ENCODE measurements at regions not wholly inside any gene's neighbourhood (a gene's known extent, or its start where the extent isn't known, plus 50 kb on each side); places are given as distances from the start of the nearest gene placed in this dataset.

DNA sequence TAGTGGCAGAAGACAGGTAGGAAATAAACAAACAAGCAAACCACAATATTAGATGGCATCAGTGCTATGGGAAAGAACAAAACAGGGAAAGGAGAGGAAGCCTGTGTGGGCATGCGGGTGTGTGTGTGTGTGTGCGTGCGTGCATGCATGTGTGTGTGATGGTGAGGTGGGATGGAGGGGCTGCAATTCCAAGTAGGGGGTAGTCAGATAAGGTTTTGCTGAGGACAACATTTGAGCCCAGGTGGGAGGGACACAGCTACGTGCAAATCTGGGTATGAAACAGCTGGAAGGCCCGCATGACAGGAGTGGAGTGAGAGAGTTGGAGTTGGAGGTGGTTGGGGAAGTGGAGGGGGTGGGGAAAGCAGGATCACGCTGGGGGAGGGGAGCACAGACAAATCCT, 121.0 kb upstream of the PARD3 start:
- TF ChIP-seq, protein P1, sequence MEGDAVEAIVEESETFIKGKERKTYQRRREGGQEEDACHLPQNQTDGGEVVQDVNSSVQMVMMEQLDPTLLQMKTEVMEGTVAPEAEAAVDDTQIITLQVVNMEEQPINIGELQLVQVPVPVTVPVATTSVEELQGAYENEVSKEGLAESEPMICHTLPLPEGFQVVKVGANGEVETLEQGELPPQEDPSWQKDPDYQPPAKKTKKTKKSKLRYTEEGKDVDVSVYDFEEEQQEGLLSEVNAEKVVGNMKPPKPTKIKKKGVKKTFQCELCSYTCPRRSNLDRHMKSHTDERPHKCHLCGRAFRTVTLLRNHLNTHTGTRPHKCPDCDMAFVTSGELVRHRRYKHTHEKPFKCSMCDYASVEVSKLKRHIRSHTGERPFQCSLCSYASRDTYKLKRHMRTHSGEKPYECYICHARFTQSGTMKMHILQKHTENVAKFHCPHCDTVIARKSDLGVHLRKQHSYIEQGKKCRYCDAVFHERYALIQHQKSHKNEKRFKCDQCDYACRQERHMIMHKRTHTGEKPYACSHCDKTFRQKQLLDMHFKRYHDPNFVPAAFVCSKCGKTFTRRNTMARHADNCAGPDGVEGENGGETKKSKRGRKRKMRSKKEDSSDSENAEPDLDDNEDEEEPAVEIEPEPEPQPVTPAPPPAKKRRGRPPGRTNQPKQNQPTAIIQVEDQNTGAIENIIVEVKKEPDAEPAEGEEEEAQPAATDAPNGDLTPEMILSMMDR (IDR thresholded peaks at IDR 0.05), result no peak
- TF ChIP-seq TCF7L2 (IDR thresholded peaks at IDR 0.05; ENCODE audit: low read depth, low read length) (no peak), POLR2AphosphoS5 (IDR thresholded peaks at IDR 0.05; ENCODE audit: low read depth, low read length) (no peak), SIN3A (IDR thresholded peaks at IDR 0.05; ENCODE audit: borderline replicate concordance, insufficient read depth, low read depth, low read length) (no peak)
